ENCODE measurements at regions not wholly inside any gene's neighbourhood (a gene's known extent, or its start where the extent isn't known, plus 50 kb on each side); places are given as distances from the start of the nearest gene placed in this dataset.

DNA sequence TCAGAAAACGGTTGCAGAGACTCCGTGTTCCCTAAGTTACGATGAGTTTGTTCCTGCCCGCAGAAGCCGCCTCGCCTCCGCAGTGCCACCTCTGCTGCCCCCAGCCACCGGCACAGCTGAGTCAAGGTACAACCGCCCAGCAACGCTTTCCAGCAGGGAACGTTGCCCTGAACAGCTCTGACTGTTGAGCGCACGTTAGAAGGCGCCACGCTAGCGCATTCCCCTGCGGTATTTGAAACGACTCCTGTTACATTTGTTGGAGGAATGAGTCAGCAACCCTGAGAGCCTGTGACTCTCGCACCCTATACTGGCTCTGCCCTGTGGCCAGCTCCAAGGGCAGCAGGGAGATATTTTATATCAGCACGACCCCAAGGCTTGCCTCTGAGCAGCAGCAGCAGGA, 302.8 kb downstream of the TEX29 start:
- Histone ChIP-seq H3K27ac (ENCODE audit: low read depth in 1 of 2, low read length in 1 of 2) (no peak overlapping the region), H3K9me3 (ENCODE audit: control insufficient read depth in 4 of 4, insufficient read depth in 3 of 4, low read length in 3 of 4) (peaks cover 0 to 4% (median 0%) of the 10 kb centered on the region in 4 donors), H3K9ac (ENCODE audit: insufficient read depth in 1 of 2, low read length in 2 of 2) (no peak overlapping the region), H3K4me1 (ENCODE audit: control insufficient read depth in 5 of 5, insufficient read depth in 5 of 5, low read length in 5 of 5) (no peaks in the 10 kb centered on the region), H3K27me3 (ENCODE audit: control insufficient read depth in 3 of 3, insufficient read depth in 3 of 3, low read length in 2 of 3) (peaks cover 0 to 14% (median 0%) of the 10 kb centered on the region in 3 donors), H3K36me3 (ENCODE audit: control insufficient read depth in 4 of 4, insufficient read depth in 4 of 4, low read length in 4 of 4) (no peaks in the 10 kb centered on the region), H3K4me3 (no peak overlapping the region)
- WGBS, 2 donors: 83 to 92% methylated on average over 20 of the region's 20 CpGs
- no peak for ATAC-seq (ENCODE audit: insufficient read depth, low FRiP score)
- TF ChIP-seq, protein P1, sequence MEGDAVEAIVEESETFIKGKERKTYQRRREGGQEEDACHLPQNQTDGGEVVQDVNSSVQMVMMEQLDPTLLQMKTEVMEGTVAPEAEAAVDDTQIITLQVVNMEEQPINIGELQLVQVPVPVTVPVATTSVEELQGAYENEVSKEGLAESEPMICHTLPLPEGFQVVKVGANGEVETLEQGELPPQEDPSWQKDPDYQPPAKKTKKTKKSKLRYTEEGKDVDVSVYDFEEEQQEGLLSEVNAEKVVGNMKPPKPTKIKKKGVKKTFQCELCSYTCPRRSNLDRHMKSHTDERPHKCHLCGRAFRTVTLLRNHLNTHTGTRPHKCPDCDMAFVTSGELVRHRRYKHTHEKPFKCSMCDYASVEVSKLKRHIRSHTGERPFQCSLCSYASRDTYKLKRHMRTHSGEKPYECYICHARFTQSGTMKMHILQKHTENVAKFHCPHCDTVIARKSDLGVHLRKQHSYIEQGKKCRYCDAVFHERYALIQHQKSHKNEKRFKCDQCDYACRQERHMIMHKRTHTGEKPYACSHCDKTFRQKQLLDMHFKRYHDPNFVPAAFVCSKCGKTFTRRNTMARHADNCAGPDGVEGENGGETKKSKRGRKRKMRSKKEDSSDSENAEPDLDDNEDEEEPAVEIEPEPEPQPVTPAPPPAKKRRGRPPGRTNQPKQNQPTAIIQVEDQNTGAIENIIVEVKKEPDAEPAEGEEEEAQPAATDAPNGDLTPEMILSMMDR (IDR thresholded peaks at IDR 0.05; ENCODE audit: control extremely low read depth, extremely low read depth): no peak
- DNase-seq: no peak

DNA sequence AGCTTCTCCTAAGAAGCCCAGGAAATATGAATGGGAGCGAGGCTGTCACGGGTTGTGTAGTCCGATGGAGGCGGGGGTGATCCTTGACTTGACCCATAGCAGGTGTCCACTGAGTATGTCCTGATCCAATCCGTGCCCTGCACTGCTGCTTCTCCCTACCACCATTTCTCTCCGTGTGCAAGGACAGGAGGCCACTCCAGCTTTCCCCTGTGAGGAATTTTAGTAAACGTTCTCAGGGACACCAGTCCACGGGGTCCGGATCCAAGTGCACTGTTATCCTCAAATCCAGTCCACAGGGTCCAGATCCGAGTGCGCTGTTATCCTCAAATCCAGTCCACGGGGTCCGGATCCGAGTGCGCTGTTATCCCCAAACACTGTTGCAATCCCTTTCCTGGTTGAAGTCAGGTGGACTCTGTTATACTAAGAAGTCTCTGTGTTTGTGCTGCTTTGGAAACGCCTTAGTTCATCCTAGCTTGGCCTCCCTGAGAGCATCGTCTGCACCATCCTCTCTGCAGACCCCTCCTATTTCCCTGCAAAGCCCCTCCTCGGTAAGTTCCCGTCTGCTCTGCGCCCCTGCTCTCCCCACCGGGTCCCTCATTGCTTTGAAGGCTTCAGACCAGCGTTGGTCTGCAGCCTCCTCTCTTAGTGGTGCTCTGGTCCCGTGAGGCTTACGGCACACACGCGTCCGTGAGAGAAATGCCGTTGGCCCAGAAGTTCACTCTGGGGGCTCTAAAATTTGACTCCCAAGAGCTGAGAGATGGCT, 303.5 kb downstream of the TEX29 start:
- ATAC-seq (ENCODE audit: insufficient read depth, low FRiP score): no peak
- TF ChIP-seq, protein P1 (IDR thresholded peaks at IDR 0.05; ENCODE audit: control extremely low read depth, extremely low read depth): no peak
- 86 to 92% methylated on average over 28 of the region's 28 CpGs for WGBS, 2 donors

DNA sequence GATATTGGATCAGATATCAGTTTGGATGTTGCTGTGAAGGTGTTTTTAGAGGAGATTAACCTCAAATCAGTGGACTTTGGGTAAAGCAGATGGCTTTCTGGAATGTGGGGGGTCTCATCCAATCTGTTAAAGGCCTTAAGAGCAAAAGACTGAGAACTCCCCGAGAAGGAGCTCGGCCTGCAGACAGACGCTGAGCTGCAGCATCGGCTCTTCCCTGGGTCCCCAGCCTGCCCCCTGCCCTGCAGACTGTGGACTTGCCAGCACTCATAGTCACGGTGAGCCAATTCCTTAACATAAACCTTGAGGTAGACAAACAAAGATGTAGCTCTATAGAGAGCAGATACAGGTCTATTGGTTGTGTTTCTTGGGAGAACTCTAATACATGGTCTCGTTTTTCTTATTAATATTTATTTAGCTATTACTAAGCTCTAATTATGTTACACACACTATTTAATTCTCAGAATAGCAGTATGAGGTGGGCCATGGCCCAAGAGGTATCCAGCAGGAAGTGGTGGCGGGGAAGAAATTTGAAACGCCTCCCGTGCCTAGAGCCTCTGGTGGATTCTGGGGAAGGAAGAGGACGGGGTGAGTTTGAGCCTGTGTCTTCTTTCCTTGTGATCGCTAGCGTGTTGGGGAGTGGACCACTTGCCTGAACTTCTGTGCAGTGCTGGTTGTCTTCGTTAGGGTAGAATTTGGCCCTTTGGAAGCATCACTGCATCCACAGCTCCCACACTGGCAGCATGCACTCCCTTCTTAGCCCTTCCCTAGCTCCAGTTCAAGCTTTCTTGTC, 305.3 kb downstream of the TEX29 start:
- Histone ChIP-seq H3K4me3 (no peak overlapping the region), H3K9me3 (ENCODE audit: control insufficient read depth in 4 of 4, insufficient read depth in 3 of 4, low read length in 3 of 4) (peaks cover 0 to 4% (median 0%) of the 10 kb centered on the region in 4 donors), H3K4me1 (ENCODE audit: control insufficient read depth in 5 of 5, insufficient read depth in 5 of 5, low read length in 5 of 5) (no peaks in the 10 kb centered on the region), H3K27ac (ENCODE audit: low read depth in 1 of 2, low read length in 1 of 2) (no peak overlapping the region), H3K36me3 (ENCODE audit: control insufficient read depth in 4 of 4, insufficient read depth in 4 of 4, low read length in 4 of 4) (no peaks in the 10 kb centered on the region), H3K27me3 (ENCODE audit: control insufficient read depth in 3 of 3, insufficient read depth in 3 of 3, low read length in 2 of 3) (peaks cover 0 to 13% (median 3%) of the 10 kb centered on the region in 3 donors), H3K9ac (ENCODE audit: insufficient read depth in 1 of 2, low read length in 2 of 2) (no peak overlapping the region)
- TF ChIP-seq, protein P1 (IDR thresholded peaks at IDR 0.05; ENCODE audit: control extremely low read depth, extremely low read depth): no peak
- ATAC-seq (ENCODE audit: insufficient read depth, low FRiP score) (no peak), DNase-seq (no peak)
- WGBS, 2 donors: 81 to 85% methylated on average over 13 of the region's 13 CpGs

More for the DNA sequence above, 303.5 kb downstream of the TEX29 start:
- no peaks in the 10 kb centered on the region for H3K4me1 ChIP-seq (ENCODE audit: control insufficient read depth in 5 of 5, insufficient read depth in 5 of 5, low read length in 5 of 5)
- H3K27me3 ChIP-seq (ENCODE audit: control insufficient read depth in 3 of 3, insufficient read depth in 3 of 3, low read length in 2 of 3): peaks cover 0 to 12% (median 0%) of the 10 kb centered on the region in 3 donors
- no peak overlapping the region for H3K4me3 ChIP-seq
- peaks cover 0 to 4% (median 0%) of the 10 kb centered on the region in 4 donors for H3K9me3 ChIP-seq (ENCODE audit: control insufficient read depth in 4 of 4, insufficient read depth in 3 of 4, low read length in 3 of 4)
- DNase-seq: no peak
- H3K36me3 ChIP-seq (ENCODE audit: control insufficient read depth in 4 of 4, insufficient read depth in 4 of 4, low read length in 4 of 4): no peaks in the 10 kb centered on the region
- no peak overlapping the region for H3K9ac ChIP-seq (ENCODE audit: insufficient read depth in 1 of 2, low read length in 2 of 2)
- H3K27ac ChIP-seq (ENCODE audit: low read depth in 1 of 2, low read length in 1 of 2): no peak overlapping the region
